HUDEP-2 (cell line): ENCODE measurements at regions not wholly inside any gene's neighbourhood (a gene's known extent, or its start where the extent isn't known, plus 50 kb on each side); places are given as distances from the start of the nearest gene placed in this dataset.

ENCODE experiments used
- DNase-seq, 76 experiments: peaks; one replicate each; lab custom pipeline; 2025; ENCODE audit not compliant: unreplicated experiment in 76 of 76; lab: John Stamatoyannopoulos, UW

DNA sequence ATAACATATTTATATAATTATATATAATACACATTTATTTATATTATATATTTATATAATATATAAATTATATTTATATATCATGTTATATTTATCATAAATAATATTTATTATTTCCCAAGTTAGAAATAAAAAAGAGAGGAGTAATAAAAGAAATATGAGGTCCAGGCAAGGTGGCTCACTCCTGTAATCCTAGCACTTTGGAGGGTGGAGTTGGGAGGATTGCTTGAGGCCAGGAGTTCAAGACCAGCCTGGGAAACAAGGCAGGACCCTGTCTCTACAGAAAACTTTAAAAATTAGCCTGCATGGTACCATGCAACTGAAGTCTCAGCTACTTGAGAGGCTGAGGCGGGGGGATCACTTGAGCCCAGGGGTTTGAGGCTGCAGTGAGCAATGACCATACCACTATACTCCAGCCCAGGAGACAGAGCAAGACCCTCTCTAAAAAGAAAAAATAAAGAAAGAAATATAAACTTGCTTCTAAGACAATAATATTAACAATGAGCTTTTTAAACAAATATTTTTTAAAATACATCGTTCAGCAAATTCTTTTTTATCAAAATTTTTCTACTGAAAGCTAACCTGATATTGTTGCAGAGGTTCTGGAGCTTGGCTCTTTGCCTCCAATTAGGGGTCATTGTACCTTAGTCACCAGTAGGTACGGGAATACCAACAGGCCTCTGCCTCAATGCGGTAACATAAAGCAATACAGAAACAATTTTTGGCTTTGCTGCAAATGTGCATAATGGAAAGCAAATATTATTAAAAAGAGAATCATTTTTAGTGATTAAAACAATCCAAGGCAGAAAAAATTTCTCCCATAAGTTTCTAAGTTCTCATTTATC is 290.0 kb downstream of the SETD4 start:
- no peak for DNase-seq

DNA sequence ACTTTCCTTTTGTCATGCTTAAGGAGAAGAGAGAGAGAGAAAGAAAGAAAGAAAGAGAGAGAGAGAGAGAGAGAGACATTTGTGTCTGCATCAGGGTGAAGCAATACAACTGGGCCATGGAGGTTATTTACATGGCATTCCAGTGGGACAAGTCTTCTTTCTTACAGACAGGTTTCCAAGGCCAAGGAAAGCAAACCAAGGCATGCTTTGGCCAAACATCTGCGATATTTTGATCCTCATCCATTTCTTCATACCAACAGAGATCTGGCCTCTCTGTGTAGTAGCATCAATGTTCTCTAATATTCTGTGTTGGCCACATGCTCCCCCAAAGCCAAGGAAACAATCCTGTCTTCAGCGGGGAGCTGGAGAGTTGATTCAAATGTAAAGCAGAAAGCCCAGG is 292.1 kb downstream of the SETD4 start:
- no peak for DNase-seq

DNA sequence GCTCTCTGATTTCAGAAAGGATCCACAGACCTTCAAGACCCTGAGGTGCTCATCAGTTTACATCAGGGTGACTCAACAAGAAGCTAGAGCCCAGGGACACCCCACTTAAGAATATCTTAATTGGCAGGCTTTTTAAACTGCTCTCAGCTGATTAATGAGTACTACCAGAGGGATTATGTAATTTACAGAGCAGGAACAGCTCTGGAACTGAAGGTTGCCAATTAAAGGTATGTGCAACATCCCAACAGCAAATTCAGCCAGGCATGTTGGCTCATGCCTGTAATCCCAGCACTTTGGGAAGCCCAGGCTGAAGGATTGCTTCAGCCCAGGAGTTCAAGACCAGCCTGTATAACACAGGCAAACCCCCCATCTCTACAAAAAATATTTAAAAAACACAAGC is 295.7 kb downstream of the SETD4 start:
- DNase-seq, result no peak

DNA sequence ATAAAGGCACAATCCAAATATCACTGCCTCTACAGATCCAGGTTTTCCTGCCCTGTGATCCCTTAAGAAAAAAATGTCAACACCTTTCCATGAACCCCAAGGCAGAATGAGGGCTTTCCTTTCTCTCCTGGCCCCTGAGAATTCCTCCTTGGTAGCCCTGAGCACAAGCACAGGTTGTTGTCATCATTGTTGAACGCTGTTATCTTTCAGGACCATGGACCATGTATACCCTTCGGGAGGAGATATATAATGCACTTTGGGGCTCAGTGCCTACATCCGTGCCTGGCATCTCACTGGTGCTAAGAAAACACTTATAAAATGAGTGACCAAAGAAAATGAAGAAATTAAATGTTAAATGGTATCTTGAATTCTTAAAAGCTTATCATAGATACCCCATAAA is 296.2 kb downstream of the SETD4 start:
- no peak for DNase-seq

GRCh38 chr21:35754583-35754982 is 305.7 kb downstream of the SETD4 start:
- no peak for DNase-seq

- no peak for DNase-seq
Observed at GRCh38 chr21:35753308-35753707, 307.0 kb downstream of the SETD4 start.

DNA sequence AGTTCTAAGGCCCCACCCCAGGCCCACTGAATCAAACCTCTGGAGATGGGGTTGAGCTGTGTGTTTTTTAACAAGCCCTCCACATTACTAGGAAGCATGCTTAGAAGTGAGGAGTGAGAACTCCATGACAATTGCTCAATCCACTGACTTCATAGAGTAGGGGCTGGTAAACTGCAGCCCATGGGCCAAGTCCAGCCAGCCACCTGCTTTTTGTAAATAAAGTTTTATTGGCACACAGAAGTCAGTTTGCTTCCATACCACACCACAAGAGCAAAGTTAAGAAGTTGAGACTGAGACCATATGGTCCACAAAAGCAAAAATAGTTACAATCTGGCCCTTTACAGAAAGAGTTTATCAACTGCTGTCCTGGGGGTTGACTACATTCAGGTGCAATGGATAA is 309.2 kb downstream of the SETD4 start:
- DNase-seq, result no peak

DNA sequence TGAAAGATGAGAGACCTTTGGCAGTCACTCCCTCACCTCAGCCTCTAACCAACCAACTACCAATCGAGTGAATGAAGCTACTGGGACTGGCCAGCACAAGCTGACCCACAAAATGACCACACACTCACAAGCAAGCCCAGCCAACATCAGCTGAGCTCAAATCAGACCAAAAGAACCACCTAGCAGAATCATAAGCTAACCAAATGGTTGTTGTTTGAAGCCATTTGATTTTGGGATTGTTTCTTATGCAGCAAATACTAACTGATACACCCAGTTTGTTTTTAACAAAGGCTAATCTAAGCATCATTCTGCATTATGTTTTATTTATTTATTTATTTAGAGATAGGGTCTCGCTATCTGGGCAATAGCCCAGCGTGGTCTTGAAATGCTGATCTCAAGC is 310.4 kb downstream of the SETD4 start:
- DNase-seq, result no peak

DNA sequence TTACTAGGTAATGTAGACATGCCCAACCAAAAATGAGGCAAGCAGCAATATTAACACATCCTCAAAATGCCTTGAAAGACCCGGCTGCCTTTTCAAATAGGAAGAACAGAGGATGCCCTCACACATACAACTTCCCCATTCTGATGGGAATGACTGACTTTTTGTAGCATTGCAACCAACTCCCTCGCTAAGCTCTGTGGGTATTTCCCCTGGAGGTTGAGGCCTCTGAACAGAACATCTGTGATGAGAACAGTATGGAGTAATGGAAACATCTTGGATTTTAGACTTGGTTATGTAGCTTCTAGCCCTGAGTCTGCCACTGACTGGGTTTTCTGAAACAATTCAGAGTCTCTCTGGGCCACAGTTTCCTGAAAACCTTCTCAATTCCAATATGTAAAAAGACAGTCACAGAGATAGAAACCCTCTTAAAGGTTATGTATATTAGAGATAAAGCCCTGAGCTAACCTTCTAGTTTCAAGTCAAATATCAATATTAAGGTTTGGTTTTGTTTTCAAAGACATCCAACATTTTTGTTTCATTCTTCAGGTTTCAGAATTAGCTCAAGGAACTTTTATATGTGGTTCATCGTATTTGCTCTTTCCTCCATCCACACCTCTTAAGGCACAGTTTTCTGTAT is 311.5 kb downstream of the SETD4 start:
- no peak for DNase-seq

DNA sequence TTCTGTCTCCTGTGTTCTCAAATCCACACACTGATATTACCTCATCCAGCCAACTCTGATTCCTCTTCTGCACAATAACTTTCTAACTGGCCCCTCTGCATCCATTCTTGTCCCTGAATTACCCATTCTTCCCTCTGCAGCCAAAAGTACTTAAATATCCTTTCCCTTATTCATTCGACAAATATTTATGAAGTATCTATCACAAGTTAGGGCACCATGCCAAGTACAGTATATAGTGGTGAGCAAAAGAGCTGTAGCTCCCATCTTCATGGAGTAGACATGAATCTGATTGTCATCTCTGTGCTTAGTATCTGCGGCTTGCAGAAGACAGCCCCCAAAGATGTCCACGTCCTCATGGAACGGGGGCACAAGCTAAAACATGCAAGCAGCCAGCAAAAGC is 316.8 kb downstream of the SETD4 start:
- DNase-seq, result no peak

DNA sequence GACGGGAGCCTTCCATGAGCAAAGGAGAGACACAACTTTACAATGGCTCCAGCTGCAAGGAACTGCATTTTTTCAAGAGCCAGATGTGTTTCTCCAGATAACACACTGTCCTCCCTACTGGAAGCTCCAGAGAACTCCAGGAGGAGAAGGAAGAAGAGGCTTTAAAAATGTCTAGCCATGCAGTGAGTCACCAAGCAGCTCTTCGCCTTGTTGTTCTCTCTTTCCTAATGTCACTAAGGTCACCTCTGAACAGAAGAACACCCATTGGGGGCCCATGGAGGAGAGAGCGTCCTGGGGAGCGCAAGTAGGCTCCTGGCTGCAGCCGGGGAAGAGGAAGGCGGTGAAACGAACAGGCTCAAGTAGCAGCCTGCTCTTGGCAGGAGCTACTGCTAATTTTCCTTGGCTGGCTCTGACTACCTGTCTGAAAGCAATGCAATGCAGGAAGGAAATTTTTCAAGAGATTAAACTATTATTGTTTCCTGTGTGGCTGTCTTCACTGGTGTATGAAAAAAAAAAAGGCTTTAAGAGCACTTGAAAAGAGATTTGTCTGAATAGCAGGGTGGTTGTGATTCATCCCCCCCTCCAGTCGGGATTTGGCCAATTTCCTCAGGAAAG is 321.9 kb downstream of the SETD4 start:
- no peak for DNase-seq

DNA sequence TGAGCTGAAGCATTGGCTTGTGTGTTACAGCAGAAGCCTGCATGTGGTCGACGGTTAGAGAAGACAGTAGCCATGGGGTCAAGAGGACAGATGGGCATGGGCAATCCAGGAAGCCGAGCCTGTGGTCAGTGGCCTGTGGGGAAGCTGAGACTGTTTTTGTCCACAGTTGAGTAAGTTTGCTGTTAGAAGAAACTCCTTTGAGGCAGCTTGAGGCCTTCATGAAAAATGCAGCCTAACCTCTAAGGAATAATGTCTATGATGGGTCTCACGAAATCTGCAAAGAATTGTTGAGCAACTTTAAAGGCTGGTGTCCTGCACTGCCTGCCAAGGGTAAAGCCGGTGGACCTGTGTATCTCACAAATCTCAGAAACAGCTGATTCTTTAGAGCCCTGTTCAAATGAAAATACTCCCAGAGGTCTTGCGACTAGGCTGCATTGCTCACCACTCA is 322.4 kb downstream of the SETD4 start:
- DNase-seq, result no peak

- DNase-seq, result no peak
Observed at GRCh38 chr21:35737449-35737848, 322.9 kb downstream of the SETD4 start.

GRCh38 chr21:35732788-35733187 is 327.5 kb downstream of the SETD4 start:
- no peak for DNase-seq

DNA sequence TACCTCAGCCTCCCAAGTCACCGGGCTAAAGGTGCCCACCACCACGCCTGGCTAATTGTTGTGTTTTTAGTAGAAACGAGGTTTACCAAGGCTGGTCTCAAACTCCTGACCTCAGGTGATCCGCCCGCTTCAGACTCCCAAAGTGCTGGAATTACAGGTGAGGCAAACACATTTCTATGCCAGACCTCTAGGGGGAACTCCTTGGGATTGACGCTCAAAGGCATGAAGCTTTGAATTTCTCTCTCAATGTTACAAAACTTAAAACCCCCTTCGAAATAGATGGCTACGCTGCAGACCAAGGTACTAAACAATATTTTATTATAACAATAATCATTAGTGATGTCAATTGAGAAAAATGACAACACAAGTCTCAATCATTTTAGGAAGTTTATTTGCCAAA is 330.0 kb downstream of the SETD4 start:
- DNase-seq, result no peak

DNA sequence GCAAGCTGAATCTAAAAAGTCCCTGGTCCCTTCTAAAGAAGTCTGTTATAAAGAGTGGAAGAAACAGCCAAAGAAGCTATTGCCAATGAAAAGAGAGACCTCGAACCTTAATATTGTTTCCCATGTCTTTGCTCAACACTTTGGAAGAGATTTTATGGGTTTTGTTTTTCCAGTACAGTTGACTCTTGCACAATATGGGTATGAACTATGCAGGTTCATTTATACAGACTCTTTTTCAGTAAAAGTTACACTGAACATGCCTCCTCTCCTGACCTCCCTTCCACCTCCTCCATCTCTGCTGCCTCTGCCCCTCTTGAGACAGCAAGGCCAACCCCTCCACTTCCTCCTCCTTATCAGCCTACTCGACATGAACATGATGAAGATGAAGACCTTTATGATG is 332.5 kb downstream of the SETD4 start:
- no peak for DNase-seq

GRCh38 chr21:35724156-35724555 is 336.2 kb downstream of the SETD4 start:
- no peak for DNase-seq

GRCh38 chr21:35721701-35722100 is 338.6 kb downstream of the SETD4 start:
- no peak for DNase-seq

GRCh38 chr21:35720208-35720731 is 340.1 kb downstream of the SETD4 start:
- DNase-seq, result no peak

DNA sequence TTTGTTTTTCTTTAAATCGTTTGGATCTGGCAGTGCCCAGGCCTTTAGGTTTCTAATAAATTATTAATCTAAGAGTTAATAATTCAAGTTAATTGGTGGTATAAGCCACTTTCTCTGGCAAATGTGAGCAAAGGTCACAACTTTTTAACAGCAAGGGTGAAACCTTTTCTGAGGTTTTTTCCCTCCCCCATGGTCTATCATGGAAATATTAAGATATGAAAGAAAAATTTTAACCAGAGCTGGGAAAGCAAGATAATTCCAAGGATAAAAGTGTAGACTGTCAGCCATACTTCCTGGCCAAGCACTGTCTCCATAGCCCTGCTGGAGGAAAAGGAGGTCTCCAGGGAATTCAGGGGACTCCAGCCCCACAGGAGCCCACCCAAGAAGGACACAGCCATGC is 341.2 kb downstream of the SETD4 start:
- no peak for DNase-seq

DNA sequence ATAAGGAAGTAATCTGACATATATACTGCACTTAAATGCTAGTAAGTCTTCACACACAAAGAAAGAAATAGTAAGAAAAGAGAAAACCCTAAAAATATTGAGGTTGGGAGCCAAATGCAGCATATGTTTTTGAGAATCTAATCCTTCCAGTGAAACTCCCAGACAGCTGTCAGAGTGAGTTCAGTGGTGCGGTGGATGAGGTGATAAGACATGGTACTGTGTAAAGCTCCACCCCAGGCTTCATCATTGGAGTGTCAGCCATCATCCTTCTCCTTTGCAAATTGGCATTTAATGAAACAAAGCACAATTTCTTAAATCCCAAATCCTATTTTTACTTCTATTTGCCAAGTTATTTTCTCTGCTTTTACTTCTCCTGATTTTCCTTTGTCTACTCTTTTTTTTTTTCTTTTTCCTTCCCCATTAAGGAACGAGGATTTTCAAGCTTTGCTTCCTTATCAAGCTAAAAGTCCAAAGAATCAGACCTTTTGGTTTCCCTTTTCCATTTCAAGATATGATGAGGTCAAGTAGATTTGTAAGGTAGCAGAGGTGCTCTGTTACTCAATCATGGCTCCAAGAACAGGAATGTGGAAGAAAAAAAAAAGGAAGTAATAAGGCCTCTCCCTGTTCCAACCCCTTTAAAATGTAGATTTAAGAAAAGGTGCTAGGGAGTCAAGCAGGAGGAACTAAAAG is 343.3 kb downstream of the SETD4 start:
- no peak for DNase-seq
